DMS79 (cell line): ENCODE measurements at regions not wholly inside any gene's neighbourhood (a gene's known extent, or its start where the extent isn't known, plus 50 kb on each side); places are given as distances from the start of the nearest gene placed in this dataset.
"Not testable (repeated sequence)": the region's sequence is repeated elsewhere in the genome, so short reads cannot be mapped to it uniquely, and the experiment has no call there.

Experiments
- DNase-seq: peaks from one replicate; lab custom pipeline; 2025; lab: John Stamatoyannopoulos, UW

GRCh38 chr6:167709776-167710336 lies 116.9 kb upstream of the AFDN start:
- DNase-seq, result not testable (repeated sequence)

- DNase-seq, result no peak
These were observed 116.3 kb upstream of the AFDN start for GRCh38 chr6:167710363-167710920.

- no peak for DNase-seq
These were observed 115.5 kb upstream of the AFDN start for GRCh38 chr6:167711211-167711610.

GRCh38 chr6:167711768-167712730 lies 114.7 kb upstream of the AFDN start:
- no peak for DNase-seq

- no peak for DNase-seq
These were observed 113.8 kb upstream of the AFDN start for GRCh38 chr6:167712731-167713475.

GRCh38 chr6:167714152-167714551 lies 112.6 kb upstream of the AFDN start:
- DNase-seq, result no peak

- no peak for DNase-seq
These were observed 109.3 kb upstream of the AFDN start for GRCh38 chr6:167717455-167717854.

GRCh38 chr6:167717867-167718266 lies 108.8 kb upstream of the AFDN start:
- no peak for DNase-seq

GRCh38 chr6:167719920-167720319 lies 106.8 kb upstream of the AFDN start:
- DNase-seq, result no peak

GRCh38 chr6:167720456-167721285 lies 106.0 kb upstream of the AFDN start:
- no peak for DNase-seq

- no peak for DNase-seq
These were observed 105.4 kb upstream of the AFDN start for GRCh38 chr6:167721291-167721690.

- DNase-seq, result no peak
These were observed 103.9 kb upstream of the AFDN start for GRCh38 chr6:167722634-167723309.

GRCh38 chr6:167726043-167726621 lies 100.6 kb upstream of the AFDN start:
- DNase-seq, result no peak

GRCh38 chr6:167730441-167730840 lies 96.3 kb upstream of the AFDN start:
- no peak for DNase-seq

- no peak for DNase-seq
These were observed 95.5 kb upstream of the AFDN start for GRCh38 chr6:167731216-167731615.

GRCh38 chr6:167731731-167732422 lies 94.8 kb upstream of the AFDN start:
- DNase-seq, result no peak

GRCh38 chr6:167733740-167734661 lies 92.7 kb upstream of the AFDN start:
- no peak for DNase-seq

- no peak for DNase-seq
These were observed 92.0 kb upstream of the AFDN start for GRCh38 chr6:167734662-167735083.
